AG09319 (cell line): ENCODE measurements at regions not wholly inside any gene's neighbourhood (a gene's known extent, or its start where the extent isn't known, plus 50 kb on each side); places are given as distances from the start of the nearest gene placed in this dataset.

Experiments used
- DNase-seq: peaks from one replicate; pipeline ENCODE4 v3.0.0-alpha.2; 2010; ENCODE audit warnings: low read depth; ENCODE audit errors: extremely low read depth
- TF ChIP-seq, protein P1 (sequence below): IDR thresholded peaks from 2 replicates; pipeline ENCODE4 v1.5.1; 2011; ENCODE audit warnings: low read depth, mild to moderate bottlenecking, inconsistent platforms, low read length, moderate library complexity

DNA sequence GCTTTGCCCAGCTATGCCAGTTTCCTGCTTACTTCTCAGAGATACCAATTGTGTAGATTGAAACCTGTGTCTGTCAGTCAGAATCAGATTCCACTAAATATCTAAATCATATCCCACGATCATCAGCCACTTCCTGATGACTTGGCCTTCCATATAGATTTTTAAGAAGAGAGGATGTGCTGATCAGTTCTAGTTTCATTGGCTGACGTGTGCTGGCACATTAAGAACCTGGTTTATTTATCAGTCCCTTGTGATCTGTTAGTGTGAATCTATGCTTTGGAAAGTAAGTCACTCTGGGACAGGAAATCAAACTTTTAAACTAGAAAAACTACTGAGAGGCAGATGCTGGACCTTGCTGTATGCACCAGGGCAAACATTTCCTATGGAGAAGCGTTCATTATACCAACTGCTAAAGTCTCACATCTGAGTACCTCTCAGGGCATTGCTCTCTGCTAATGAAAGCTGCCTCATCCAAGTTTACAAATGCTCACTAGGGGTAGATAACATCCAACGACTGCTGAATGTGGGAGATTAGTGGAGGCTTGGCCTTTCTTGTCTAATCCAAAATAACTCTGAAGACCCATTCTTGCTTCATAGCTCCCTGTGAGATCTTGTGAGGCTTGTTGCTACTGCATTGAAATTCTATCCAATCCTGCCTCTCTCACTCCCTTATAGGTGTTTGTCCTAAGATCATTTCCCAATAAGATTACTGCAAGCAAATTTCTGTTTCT is 109.1 kb downstream of the ARL4A start:
- TF ChIP-seq, protein P1, sequence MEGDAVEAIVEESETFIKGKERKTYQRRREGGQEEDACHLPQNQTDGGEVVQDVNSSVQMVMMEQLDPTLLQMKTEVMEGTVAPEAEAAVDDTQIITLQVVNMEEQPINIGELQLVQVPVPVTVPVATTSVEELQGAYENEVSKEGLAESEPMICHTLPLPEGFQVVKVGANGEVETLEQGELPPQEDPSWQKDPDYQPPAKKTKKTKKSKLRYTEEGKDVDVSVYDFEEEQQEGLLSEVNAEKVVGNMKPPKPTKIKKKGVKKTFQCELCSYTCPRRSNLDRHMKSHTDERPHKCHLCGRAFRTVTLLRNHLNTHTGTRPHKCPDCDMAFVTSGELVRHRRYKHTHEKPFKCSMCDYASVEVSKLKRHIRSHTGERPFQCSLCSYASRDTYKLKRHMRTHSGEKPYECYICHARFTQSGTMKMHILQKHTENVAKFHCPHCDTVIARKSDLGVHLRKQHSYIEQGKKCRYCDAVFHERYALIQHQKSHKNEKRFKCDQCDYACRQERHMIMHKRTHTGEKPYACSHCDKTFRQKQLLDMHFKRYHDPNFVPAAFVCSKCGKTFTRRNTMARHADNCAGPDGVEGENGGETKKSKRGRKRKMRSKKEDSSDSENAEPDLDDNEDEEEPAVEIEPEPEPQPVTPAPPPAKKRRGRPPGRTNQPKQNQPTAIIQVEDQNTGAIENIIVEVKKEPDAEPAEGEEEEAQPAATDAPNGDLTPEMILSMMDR = no peak
- no peak for DNase-seq

DNA sequence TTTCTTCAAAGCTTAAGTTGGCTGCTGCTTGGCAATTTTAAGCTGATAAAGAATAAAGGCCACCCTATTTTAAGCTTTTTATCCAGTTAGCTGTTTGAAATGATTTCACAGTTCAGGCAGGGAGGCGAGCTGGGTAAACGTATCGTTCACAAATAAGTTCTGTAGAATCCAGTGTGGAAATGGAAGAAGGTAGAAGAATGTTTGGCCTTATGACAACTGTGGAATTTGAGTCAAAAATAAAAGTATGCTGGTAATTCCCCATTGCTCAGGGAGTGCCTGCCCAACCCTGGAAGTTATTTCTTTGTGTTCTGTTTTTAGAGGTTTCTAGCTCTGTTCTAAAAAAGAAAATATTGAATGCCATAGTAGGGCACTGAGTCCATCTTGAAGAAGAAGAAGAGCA is 113.1 kb downstream of the ARL4A start:
- no peak for DNase-seq
- TF ChIP-seq, protein P1 = no peak

DNA sequence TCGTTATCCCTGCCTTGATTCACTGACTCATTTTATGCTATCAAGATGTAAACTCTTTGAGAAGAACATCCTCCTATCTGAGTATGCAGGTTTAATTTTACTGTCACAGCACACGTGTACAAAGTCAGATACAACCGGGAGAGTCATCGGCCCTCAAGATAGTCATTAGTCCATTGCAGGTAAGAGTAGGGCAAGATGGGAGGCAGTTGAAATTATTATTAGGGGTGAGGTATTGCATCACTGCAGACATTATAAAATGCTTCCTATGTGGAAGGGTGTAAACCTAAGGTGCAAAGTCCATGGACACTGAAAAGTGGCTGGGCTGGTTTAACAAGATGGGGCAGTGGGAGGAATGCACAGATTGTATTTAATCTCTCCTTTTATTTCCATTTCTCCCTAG is 113.7 kb downstream of the ARL4A start:
- no peak for DNase-seq
- TF ChIP-seq, protein P1 = no peak

DNA sequence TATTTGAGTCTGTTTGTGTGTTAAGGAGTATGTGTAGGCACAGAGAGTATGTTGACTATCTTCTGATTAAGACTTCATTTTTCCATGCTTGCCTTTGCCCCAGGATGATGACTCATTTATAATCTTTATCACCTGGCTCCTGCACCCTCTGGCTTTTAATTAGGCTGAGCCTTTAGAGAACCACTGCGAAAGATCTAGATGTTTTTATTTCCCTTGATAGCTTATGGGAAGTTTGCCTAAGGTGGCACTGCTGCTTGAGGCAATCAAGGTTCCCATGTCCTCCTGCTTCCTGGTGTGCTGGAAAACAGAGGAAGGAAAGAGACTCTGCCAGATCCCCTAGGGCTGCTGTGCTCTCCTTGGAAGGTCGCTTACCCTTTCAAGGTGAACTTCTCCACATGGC is 114.6 kb downstream of the ARL4A start:
- TF ChIP-seq, protein P1 = no peak
- no peak for DNase-seq

DNA sequence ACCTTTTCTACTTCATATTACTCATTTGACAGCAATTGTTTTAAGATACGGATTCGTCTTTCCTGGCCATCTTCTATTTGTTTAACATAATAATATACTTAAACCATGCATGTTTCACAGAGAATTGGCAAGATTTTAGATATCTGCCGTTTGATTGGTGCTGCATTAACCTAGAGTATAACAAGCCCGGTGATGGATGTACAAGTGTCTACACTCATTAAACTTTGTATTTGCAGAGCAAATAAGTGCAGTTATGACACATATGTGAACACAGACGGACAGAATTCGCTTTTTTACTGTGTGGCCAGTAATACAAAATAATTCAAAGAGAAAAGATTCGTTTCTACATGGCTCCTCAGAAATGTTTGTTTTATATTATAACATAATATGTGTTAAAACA is 116.1 kb downstream of the ARL4A start:
- TF ChIP-seq, protein P1 = no peak
- no peak for DNase-seq

DNA sequence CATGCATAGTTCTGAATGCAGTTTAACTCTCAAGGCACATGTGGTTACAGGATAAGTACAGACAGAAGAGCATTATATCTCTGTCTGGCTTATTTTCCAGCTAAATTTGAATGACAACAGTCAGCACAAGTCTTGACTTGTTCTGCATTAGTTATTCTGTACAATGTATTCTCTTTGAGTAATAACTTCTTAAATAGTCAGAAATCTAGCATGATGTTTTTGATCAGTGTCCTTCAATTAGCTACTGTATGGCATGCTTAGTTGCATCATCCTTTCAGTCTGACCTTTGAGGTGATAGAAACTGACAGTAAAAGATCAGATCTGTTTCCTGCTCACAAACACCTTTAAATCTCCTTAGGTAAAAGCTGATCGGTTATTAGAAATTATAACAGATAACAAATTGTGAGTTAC is 118.1 kb downstream of the ARL4A start:
- TF ChIP-seq, protein P1 = no peak
- DNase-seq = no peak

DNA sequence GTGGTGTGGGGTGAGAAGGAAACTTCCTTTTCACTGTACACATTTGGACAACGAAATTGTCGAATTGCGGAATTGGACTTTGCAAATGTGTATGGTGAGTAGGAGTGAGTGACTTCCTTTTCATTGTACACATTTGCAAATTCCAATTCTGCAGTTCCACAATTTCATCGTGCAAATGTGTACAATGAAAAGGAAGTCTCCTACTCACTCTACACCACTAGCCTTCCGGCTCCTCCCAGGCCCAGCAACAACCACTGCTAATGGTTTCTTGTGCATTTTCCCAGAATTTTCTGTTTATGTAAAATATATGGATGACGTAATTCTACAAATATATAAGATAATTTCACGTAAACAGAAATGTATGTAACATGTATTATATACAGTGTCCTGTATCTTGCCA is 118.5 kb downstream of the ARL4A start:
- no peak for DNase-seq
- TF ChIP-seq, protein P1 = no peak
